Activated B cell treated with CpG ODN at 0.5 μM for 24 hours (primary cell): ENCODE measurements at regions not wholly inside any gene's neighbourhood (a gene's known extent, or its start where the extent isn't known, plus 50 kb on each side); places are given as distances from the start of the nearest gene placed in this dataset.

Experiments used
- ATAC-seq: fragments of 200-7000 bp; cut with Tn5 transposase; one replicate; pipeline ENCODE4 v1.10.0; 2021; ENCODE audit warnings: low read depth, mild to moderate bottlenecking, moderate library complexity
- CTCF ChIA-PET: fragments of 350-600 bp; sonication (Branson Sonifier 250); formaldehyde crosslinking; loops from one replicate; lab custom pipeline; 2021; ENCODE audit warnings: antibody characterized with exemption; lab: Charles Lee
- POLR2A ChIA-PET: fragments of 350-600 bp; sonication (Branson Sonifier 250); formaldehyde crosslinking; loops from one replicate; lab custom pipeline; 2021; ENCODE audit warnings: antibody characterized with exemption; lab: Charles Lee
- DNase-seq: peaks from one replicate; pipeline ENCODE4 v3.0.0; 2022
- H3K27ac Mint-ChIP-seq: one replicate; pipeline ENCODE4 v1.8.0; 2020; ENCODE audit warnings: mixed read lengths
- H3K27me3 Mint-ChIP-seq: one replicate; pipeline ENCODE4 v1.8.0; 2021; ENCODE audit warnings: mixed read lengths
- H3K36me3 Mint-ChIP-seq: one replicate; pipeline ENCODE4 v1.8.0; 2021; ENCODE audit warnings: low read depth, mixed read lengths
- H3K4me1 Mint-ChIP-seq: one replicate; pipeline ENCODE4 v1.8.0; 2021; ENCODE audit warnings: mixed read lengths
- H3K4me3 Mint-ChIP-seq: one replicate; pipeline ENCODE4 v1.8.0; 2020; ENCODE audit warnings: mild to moderate bottlenecking, mixed read lengths
- H3K9me3 Mint-ChIP-seq: one replicate; pipeline ENCODE4 v1.8.0; 2020; ENCODE audit warnings: mixed read lengths
- intact Hi-C: fragments of 100-400 bp; cut with micrococcal nuclease; formaldehyde crosslinking; loops from one replicate; pipeline ENCODE4 v1.15.1; 2024
- TF ChIP-seq, protein P1 (sequence below): fragments of 200-600 bp; IDR thresholded peaks from one replicate; pipeline ENCODE4 v1.8.0; 2022; ENCODE audit warnings: antibody characterized with exemption, mild to moderate bottlenecking

DNA sequence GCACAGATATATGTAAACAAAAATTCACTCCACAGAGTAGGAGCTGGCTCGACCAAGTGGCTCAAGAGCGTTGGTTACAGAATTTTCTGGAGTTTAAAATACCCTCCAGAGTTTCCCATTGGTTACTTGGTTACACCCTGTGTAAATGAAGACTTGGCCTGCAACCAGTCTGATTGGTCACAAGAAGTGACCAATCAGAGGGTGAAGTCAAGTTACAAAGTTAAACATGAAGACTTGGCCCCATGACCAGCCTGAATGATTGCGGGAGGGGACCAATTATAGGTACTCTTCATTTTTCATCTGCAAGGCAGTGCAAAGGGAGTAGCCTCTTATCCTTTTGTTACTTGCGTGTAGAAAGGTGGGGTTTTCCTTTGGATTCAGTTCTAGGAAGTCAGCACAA, 121.3 kb upstream of the SALL1 start:
- ChIA-PET CTCF (no interaction called here), POLR2A (no interaction called here)
- H3K36me3 Mint-ChIP-seq, result no peaks in the 10 kb centered on the region
- DNase-seq (no peak), ATAC-seq (no peak)
- H3K27ac Mint-ChIP-seq, result no peak overlapping the region
- H3K27me3 Mint-ChIP-seq, result no peaks in the 10 kb centered on the region
- H3K4me1 Mint-ChIP-seq, result no peaks in the 10 kb centered on the region
- no peak overlapping the region for H3K4me3 Mint-ChIP-seq
- H3K9me3 Mint-ChIP-seq, result no peaks in the 10 kb centered on the region
- intact Hi-C loops, result no loop called here
- TF ChIP-seq, protein P1, sequence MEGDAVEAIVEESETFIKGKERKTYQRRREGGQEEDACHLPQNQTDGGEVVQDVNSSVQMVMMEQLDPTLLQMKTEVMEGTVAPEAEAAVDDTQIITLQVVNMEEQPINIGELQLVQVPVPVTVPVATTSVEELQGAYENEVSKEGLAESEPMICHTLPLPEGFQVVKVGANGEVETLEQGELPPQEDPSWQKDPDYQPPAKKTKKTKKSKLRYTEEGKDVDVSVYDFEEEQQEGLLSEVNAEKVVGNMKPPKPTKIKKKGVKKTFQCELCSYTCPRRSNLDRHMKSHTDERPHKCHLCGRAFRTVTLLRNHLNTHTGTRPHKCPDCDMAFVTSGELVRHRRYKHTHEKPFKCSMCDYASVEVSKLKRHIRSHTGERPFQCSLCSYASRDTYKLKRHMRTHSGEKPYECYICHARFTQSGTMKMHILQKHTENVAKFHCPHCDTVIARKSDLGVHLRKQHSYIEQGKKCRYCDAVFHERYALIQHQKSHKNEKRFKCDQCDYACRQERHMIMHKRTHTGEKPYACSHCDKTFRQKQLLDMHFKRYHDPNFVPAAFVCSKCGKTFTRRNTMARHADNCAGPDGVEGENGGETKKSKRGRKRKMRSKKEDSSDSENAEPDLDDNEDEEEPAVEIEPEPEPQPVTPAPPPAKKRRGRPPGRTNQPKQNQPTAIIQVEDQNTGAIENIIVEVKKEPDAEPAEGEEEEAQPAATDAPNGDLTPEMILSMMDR, result no peak

DNA sequence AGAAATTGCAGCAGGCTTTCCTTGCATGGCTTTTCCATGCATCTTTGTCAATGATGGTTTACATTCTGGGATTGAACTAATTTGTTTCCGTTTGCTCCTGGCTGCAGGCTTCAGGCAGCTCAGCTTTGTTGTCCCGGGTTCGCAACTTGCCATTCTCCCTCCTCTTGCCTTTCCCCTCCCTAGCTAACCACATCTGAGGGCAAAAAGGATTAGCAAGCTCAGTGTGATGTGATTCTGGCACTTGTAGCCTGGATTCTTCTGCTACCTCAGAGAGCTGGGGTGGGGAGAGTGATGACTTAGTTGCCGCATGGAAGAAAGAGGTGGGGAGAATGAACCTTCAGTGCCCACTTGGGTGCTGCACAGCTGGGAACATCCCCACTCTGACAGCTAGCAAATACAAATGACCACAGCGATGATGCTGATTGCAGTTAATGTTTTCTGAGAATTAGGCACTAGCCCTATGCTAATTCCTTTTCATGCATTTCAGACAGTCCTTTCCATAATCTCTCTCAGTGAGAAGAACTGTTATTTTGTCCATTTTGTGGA, 120.2 kb upstream of the SALL1 start:
- no peak overlapping the region for H3K27ac Mint-ChIP-seq

DNA sequence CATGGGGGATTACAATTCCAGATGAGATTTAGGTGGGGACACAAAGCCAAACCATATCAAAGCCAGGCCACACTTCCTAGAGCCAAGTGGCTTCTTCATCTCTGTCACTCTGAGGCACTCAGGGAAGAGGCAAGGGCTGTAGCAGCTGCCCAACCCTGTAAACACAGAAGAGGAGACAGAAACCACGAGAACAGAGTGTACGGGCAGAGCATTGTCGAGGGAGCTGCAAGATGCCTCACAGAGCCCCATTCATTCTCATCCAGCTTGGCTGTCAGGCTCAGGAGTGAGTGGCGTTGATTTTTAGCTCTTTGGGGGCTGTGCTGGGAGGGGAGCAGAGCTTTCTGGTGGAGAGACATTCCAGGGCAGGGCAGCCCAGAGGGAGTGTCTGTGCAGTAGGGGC, 117.2 kb upstream of the SALL1 start:
- Mint-ChIP-seq H3K4me1 (no peaks in the 10 kb centered on the region), H3K4me3 (no peak overlapping the region), H3K36me3 (no peaks in the 10 kb centered on the region), H3K9me3 (no peaks in the 10 kb centered on the region), H3K27me3 (no peaks in the 10 kb centered on the region), H3K27ac (no peak overlapping the region)
- TF ChIP-seq, protein P1, result no peak
- POLR2A ChIA-PET, result no interaction called here
- CTCF ChIA-PET, result interaction anchor here (0.6 kb wide), 1 partner anchor 10 kb away, joined by 3 read pairs; no protein-coding TSS in a partner anchor
- no peak for ATAC-seq
- no peak for DNase-seq
- intact Hi-C loops, result no loop called here

More for the DNA sequence above, 120.2 kb upstream of the SALL1 start:
- Mint-ChIP-seq H3K27me3 (no peaks in the 10 kb centered on the region), H3K4me1 (no peaks in the 10 kb centered on the region), H3K4me3 (no peak overlapping the region), H3K9me3 (no peaks in the 10 kb centered on the region), H3K36me3 (no peaks in the 10 kb centered on the region)
- TF ChIP-seq, protein P1, result no peak
- POLR2A ChIA-PET, result no interaction called here
- CTCF ChIA-PET, result no interaction called here
- ATAC-seq, result no peak
- intact Hi-C loops, result no loop called here
- DNase-seq, result no peak

DNA sequence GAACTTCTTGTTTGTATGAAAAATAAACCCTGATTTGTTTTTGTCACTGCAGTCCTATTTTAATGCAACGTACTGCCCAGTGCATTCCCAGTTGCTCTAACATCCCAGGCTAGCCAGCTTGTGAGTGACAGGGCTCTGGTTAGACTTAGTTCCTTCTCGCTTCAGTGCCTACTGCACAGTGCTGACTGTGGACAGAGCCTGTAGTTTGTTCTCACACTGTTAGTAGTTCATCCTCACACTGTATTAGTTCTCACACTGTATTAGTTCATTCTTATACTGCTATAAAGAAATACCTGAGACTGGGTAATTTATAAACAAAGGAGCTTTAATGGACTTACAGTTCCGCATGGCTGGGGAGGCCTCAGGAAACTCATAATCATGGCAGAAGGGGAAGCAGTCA, 116.6 kb upstream of the SALL1 start:
- ATAC-seq, result no peak
- ChIA-PET CTCF (interaction anchor here (0.6 kb wide), 1 partner anchor 10 kb away, joined by 3 read pairs; no protein-coding TSS in a partner anchor), POLR2A (no interaction called here)
- H3K27ac Mint-ChIP-seq, result no peak overlapping the region
- H3K9me3 Mint-ChIP-seq, result no peaks in the 10 kb centered on the region
- no peaks in the 10 kb centered on the region for H3K4me1 Mint-ChIP-seq
- no peak for DNase-seq
- TF ChIP-seq, protein P1, result no peak
- no peak overlapping the region for H3K4me3 Mint-ChIP-seq
- no peaks in the 10 kb centered on the region for H3K36me3 Mint-ChIP-seq
- intact Hi-C loops, result no loop called here
- no peaks in the 10 kb centered on the region for H3K27me3 Mint-ChIP-seq

DNA sequence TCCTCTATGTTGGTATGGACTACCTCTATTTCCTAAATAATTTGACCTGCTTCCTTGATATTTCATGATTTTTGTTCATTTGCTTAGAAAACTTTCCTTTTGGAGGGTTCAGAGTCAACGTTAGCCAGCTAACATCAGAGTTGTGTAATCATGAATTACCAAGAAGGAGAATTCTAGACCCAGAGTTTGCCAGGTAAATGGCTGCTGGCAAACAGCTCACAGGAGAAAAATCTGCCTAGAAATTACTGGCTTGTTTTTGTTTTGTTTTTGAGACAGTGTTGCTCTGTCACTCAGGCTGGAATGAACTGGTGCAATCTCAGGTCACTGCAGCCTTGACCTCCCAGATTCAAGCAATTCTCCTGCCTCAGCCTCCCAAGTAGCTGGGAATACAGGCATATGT, 111.4 kb upstream of the SALL1 start:
- H3K4me1 Mint-ChIP-seq, result no peaks in the 10 kb centered on the region
- CTCF ChIA-PET, result no interaction called here
- no peak overlapping the region for H3K27ac Mint-ChIP-seq
- intact Hi-C loops, result no loop called here
- ATAC-seq, result no peak
- peaks cover 2% of the 10 kb centered on the region for H3K9me3 Mint-ChIP-seq
- TF ChIP-seq, protein P1, result no peak
- H3K36me3 Mint-ChIP-seq, result no peaks in the 10 kb centered on the region
- DNase-seq, result no peak
- no peak overlapping the region for H3K4me3 Mint-ChIP-seq
- POLR2A ChIA-PET, result no interaction called here
- H3K27me3 Mint-ChIP-seq, result no peaks in the 10 kb centered on the region
